ENCODE measurements at regions not wholly inside any gene's neighbourhood (a gene's known extent, or its start where the extent isn't known, plus 50 kb on each side); places are given as distances from the start of the nearest gene placed in this dataset.

- BruUV-seq (replicated peaks) = no TSS peak
- FAIRE-seq (no peak), DNase-seq (ENCODE audit: low read depth, low spot score) (no peak)
- no peaks in the 10 kb centered on the region for H4K20me1 ChIP-seq (replicated peaks; ENCODE audit: control insufficient read depth, extremely low read depth, insufficient read depth, low read length)
- intact Hi-C loops (cut with micrococcal nuclease) (loop anchor here (2.0 kb wide), 1 partner anchor 37 kb away; no protein-coding TSS in a partner anchor), dilution Hi-C loops (cut with MboI; ENCODE audit: extremely low pct_ligation_motif_present, low sequenced_read_pairs) (no loop called here)
- H3K27ac ChIP-seq (ENCODE audit: insufficient read depth, low read depth, low read length) = no peak overlapping the region
- H3K4me2 ChIP-seq (ENCODE audit: insufficient read depth, low read length) = no peak overlapping the region
- H2AFZ ChIP-seq (ENCODE audit: low read depth, low read length) = no peak overlapping the region
- H3K27me3 ChIP-seq (ENCODE audit: control insufficient read depth in 2 of 2, insufficient read depth in 2 of 2, low read length in 2 of 2) = peaks cover 28 to 42% of the 10 kb centered on the region in 2 experiments
- H3K4me3 ChIP-seq (replicated peaks in 1 of 3; ENCODE audit: insufficient read depth in 1 of 3, low read depth in 1 of 3, low read length in 3 of 3) = no peak overlapping the region
- no peaks in the 10 kb centered on the region for H3K36me3 ChIP-seq (ENCODE audit: control insufficient read depth in 2 of 2, extremely low read depth in 1 of 2, insufficient read depth in 2 of 2, low read length in 2 of 2)
- no peaks in the 10 kb centered on the region for H3K4me1 ChIP-seq (ENCODE audit: control insufficient read depth, extremely low read depth, insufficient read depth, low read length)
- no peaks in the 10 kb centered on the region for H3K9me3 ChIP-seq (replicated peaks; ENCODE audit: control insufficient read depth, insufficient read depth, low read length)
- H3K9me1 ChIP-seq (replicated peaks; ENCODE audit: control insufficient read depth, extremely low read depth, insufficient read depth, low read length) = no peaks in the 10 kb centered on the region
- ChIA-PET POLR2A (no interaction called here), CTCF (interaction anchor here (1.8 kb wide), 1 partner anchor 22 kb away, joined by 7 read pairs; no protein-coding TSS in a partner anchor)
- H3K9ac ChIP-seq (replicated peaks; ENCODE audit: extremely low read depth, insufficient read depth, low read length) = no peak overlapping the region
- TF ChIP-seq JUN (IDR thresholded peaks at IDR 0.05; ENCODE audit: borderline replicate concordance, insufficient read depth, insufficient read length, low read depth) (no peak), FOS (IDR thresholded peaks at IDR 0.05; ENCODE audit: borderline replicate concordance, insufficient read depth, low read length) (no peak), MYC (IDR thresholded peaks at IDR 0.05; ENCODE audit: low read depth, low read length) (no peak), MAX (IDR thresholded peaks at IDR 0.05; ENCODE audit: insufficient read depth, insufficient read length) (no peak), GATA2 (IDR thresholded peaks at IDR 0.05; ENCODE audit: insufficient read depth, insufficient read length, low read depth, low read length) (no peak), EZH2 (IDR thresholded peaks at IDR 0.05; ENCODE audit: borderline replicate concordance, low read depth, low read length, severe bottlenecking) (no peak), POLR2AphosphoS5 (IDR thresholded peaks at IDR 0.05; ENCODE audit: insufficient read depth, low read depth, low read length) (no peak), CTCF (IDR thresholded peaks at IDR 0.05; ENCODE audit: extremely low read depth in 1 of 2, insufficient read depth in 1 of 2, low read depth in 1 of 2, low read length in 2 of 2) (no peak), POLR2A (IDR thresholded peaks at IDR 0.05; ENCODE audit: low read depth, low read length) (no peak)
- H3K79me2 ChIP-seq (ENCODE audit: control insufficient read depth, insufficient read depth, low read length) = no peaks in the 10 kb centered on the region
These were observed 121.7 kb downstream of the ANKRD18B start for GRCh38 chr9:33645706-33646105.

Measured in endothelial cell of umbilical vein (primary cell).